ENCODE measurements at regions not wholly inside any gene's neighbourhood (a gene's known extent, or its start where the extent isn't known, plus 50 kb on each side); places are given as distances from the start of the nearest gene placed in this dataset.
"Not testable (repeated sequence)": the region's sequence is repeated elsewhere in the genome, so short reads cannot be mapped to it uniquely, and the experiment has no call there.

DNA sequence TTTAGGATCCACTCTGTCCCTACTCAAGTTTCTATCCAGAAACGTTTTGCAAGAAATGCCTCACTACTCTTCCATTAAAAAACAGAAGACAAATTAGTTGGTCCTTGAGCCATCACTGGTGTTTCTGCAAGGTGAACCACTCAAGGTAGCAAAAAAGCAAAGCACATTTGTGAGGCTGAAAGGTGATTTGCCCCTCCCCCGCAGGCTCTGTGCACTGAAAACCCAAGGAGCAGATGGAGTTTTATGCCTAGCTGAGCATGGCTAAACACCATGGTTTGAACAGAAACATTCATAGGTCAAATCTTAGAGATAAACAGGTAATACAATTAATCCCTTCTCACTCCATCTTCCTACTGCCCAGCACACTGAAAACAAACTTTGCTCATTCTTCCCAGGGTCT, 538.2 kb upstream of the CDH5 start:
- ATAC-seq (replicated peaks in 6 of 8) = no peak
- 40 to 100% (median 73%) methylated on average over 1 to 2 of the region's 2 CpGs; no CpG with 5 or more reads in 1 of the 10 experiments for WGBS, 10 experiments
- H3K4me1 ChIP-seq (replicated peaks in 1 of 2) = peaks cover 0 to 9% of the 10 kb centered on the region in 2 donors
- no peak overlapping the region for H3K4me3 ChIP-seq
- in situ Hi-C loops (cut with MboI; ENCODE audit: low pct_unique_long_range_greater_than_20kb in 2 of 9, low sequenced_read_pairs in 9 of 9, unreplicated experiment in 9 of 9) = no loop called here
- no peak overlapping the region for H3K27ac ChIP-seq

DNA sequence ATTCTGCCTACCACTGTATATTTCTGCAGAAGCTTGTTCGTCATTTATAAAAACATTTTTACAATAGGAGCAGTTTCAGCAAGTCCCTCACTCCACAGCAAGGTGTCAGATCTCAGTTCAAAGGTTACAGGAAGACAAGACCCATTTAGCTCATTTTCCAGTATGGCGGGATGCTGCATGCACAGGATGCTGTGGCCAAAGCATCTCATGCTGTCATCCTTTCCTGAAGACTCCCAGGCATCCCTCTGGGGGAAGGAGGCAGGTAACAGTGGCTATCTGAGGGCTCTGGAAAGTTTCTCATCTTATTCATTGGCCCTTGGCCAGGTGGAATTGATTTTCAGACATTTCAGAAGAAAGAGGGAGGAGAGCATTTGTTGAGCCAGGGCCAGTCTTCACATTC, 539.3 kb upstream of the CDH5 start:
- Histone ChIP-seq H3K27ac (no peak overlapping the region), H3K4me3 (no peak overlapping the region), H3K4me1 (replicated peaks in 1 of 2) (peaks cover 0 to 8% of the 10 kb centered on the region in 2 donors)
- in situ Hi-C loops (cut with MboI; ENCODE audit: low pct_unique_long_range_greater_than_20kb in 2 of 9, low sequenced_read_pairs in 9 of 9, unreplicated experiment in 9 of 9) = no loop called here
- WGBS, 10 experiments = 67 to 100% (median 97%) methylated on average over 1 to 2 of the region's 2 CpGs; no CpG with 5 or more reads in 6 of the 10 experiments
- ATAC-seq (replicated peaks in 6 of 8) = no peak

DNA sequence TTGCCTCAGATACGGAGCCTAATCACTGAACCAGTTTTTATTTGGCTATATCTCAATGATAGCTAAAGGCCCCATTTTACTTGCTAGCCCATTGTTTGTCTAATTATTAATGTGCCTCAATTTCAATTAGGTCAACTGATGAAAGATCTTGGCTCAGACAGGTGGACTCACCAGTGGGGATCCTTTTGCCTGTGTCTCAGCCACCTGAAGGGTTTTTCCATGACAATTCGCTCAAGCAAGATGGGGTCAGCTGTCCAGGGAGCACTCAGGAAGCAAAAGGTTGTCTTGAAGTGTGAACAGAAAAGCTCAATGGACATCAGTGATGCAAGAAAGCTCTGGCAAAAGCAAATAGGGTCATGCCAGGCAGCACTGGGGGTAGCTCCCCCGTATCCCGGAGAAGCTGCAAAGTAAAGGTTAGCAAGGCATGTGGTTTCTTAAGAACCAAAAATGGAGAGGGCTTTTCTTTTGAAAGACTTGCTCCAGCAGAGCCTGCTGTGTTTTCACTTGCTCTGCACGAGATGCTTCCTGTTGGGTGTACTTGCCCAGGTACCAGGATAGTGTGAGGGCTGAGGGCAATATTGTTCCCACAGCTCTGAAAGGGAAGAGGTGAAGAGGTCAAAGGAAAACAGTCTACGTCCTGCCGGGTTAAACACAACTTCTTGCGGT, 541.2 kb upstream of the CDH5 start:
- in situ Hi-C loops (cut with MboI; ENCODE audit: low pct_unique_long_range_greater_than_20kb in 2 of 9, low sequenced_read_pairs in 9 of 9, unreplicated experiment in 9 of 9) = no loop called here
- no peak for ATAC-seq (replicated peaks in 6 of 8)
- H3K27ac ChIP-seq = no peak overlapping the region
- no peaks in the 10 kb centered on the region for H3K4me1 ChIP-seq (replicated peaks in 1 of 2)
- H3K4me3 ChIP-seq = no peak overlapping the region
- 54 to 88% (median 68%) methylated on average over 2 to 5 of the region's 8 CpGs; no CpG with 5 or more reads in 2 of the 10 experiments for WGBS, 10 experiments

DNA sequence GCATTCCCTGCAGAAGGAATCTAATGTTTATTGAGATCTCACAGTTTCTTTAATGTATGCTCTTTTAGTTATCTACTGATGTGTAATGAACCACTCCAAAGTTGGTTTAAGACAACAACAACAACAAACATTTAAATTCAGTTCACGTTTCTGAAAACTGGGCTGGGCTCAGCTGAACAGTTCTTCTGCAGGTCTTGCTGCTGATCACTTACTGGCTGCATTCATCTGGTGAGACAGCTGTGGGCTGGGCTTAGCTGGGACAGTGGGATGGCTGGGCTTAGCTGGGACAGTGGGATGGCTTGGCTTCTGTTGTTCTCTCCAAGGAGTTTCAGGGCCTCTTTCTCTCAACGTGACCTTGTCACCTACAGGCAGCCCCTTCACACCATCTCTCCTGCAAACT, 544.3 kb upstream of the CDH5 start:
- no peak for ATAC-seq (replicated peaks in 6 of 8)
- H3K27ac ChIP-seq = no peak overlapping the region
- in situ Hi-C loops (cut with MboI; ENCODE audit: low pct_unique_long_range_greater_than_20kb in 2 of 9, low sequenced_read_pairs in 9 of 9, unreplicated experiment in 9 of 9) = no loop called here
- H3K4me1 ChIP-seq (replicated peaks in 1 of 2) = no peaks in the 10 kb centered on the region
- WGBS, 10 experiments = 40 to 100% (median 78%) methylated on average over 1 to 2 of the region's 2 CpGs; no CpG with 5 or more reads in 4 of the 10 experiments
- H3K4me3 ChIP-seq = no peak overlapping the region

DNA sequence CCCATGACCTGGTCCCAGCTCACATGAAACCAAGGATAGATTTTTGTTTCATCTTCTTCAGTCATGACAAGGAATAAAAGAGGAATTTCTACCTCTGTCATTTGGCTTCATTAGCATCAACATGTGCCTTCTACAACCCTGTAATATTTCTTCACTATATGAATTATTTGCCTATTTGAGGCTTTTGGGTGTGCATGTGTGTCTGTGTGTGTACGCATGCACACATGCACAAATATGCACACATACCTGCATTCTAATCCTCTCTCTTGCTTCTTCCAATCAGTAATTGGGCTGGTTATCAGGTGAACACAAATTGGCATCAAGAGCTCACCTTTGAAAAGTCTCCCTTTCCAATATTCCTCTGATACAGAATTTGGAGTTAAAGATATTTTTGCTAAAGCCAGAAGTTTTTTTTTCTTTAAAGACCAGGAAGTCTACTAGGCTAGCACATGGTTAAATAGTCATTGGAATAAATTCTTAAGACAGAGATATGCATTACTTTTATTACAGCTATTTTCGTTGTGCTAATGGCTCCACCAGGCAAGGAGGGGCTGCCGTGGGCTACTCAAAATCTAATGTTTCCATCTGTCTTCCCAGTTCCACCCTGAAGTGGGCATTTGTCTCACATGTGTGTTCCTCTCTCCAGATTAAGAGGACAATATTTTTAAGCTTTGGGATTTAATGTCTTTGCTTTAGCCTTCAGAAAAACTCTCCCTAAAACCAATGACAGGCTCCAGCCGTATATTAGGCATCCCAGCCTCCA, 547.2 kb upstream of the CDH5 start:
- Histone ChIP-seq H3K4me3 (no peak overlapping the region), H3K4me1 (replicated peaks in 1 of 2) (no peaks in the 10 kb centered on the region), H3K27ac (no peak overlapping the region)
- in situ Hi-C loops (cut with MboI; ENCODE audit: low pct_unique_long_range_greater_than_20kb in 2 of 9, low sequenced_read_pairs in 9 of 9, unreplicated experiment in 9 of 9) = no loop called here
- WGBS, 10 experiments = 20 to 100% (median 67%) methylated on average over 1 to 4 of the region's 4 CpGs; no CpG with 5 or more reads in 1 of the 10 experiments
- ATAC-seq (replicated peaks in 6 of 8) = peak in 2 of 8 experiments; percentile 59 to 89

DNA sequence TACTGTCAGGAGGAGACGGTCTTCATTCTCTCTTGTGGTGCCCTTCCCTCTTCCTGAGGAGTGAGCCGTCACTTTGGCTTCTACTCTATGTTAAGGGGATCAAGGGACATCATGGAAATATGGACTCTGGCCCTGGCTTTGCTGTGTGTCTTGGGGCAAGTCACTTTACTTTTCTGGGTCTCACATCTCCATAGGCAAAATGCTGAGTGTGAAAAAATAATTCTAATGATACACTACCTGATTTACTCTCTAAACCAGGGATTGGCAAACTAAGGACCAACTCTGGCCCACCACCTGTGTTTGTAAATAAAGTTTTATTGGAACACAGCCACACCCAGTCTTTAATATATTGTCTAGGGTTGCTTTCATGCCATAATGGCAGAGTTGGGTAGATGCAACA, 548.7 kb upstream of the CDH5 start:
- WGBS, 10 experiments = 68 to 100% (median 85%) methylated on average over 1 to 2 of the region's 2 CpGs; no CpG with 5 or more reads in 4 of the 10 experiments
- no peak overlapping the region for H3K4me3 ChIP-seq

DNA sequence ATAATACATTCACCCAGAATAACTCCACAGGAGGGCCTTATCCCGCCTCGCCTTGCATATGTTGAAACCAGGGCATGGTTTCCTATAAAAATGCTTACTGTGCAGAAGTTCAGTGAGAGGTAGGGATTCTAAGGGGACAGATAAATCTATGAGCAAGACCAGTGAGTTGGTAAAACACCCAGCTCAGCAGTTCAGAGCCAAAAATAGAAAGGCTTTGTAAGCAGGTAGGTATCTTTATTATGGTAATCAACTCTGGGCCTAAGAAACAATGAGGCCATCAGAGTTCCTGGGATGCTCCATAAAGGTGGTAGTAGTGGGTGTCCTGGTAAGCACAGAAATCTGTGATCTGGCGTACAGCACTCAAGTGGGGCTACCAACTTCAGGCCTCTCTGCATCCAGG, 549.4 kb upstream of the CDH5 start:
- 63 to 100% (median 84%) methylated on average over 1 to 3 of the region's 3 CpGs; no CpG with 5 or more reads in 6 of the 10 experiments for WGBS, 10 experiments
- Histone ChIP-seq H3K4me3 (no peak overlapping the region), H3K27ac (no peak overlapping the region), H3K4me1 (replicated peaks in 1 of 2) (no peaks in the 10 kb centered on the region)
- no peak for ATAC-seq (replicated peaks in 6 of 8)
- in situ Hi-C loops (cut with MboI; ENCODE audit: low pct_unique_long_range_greater_than_20kb in 2 of 9, low sequenced_read_pairs in 9 of 9, unreplicated experiment in 9 of 9) = no loop called here

More for the DNA sequence above, 548.7 kb upstream of the CDH5 start:
- in situ Hi-C loops (cut with MboI; ENCODE audit: low pct_unique_long_range_greater_than_20kb in 2 of 9, low sequenced_read_pairs in 9 of 9, unreplicated experiment in 9 of 9) = no loop called here
- Histone ChIP-seq H3K27ac (no peak overlapping the region), H3K4me1 (replicated peaks in 1 of 2) (no peaks in the 10 kb centered on the region)
- no peak for ATAC-seq (replicated peaks in 6 of 8)

DNA sequence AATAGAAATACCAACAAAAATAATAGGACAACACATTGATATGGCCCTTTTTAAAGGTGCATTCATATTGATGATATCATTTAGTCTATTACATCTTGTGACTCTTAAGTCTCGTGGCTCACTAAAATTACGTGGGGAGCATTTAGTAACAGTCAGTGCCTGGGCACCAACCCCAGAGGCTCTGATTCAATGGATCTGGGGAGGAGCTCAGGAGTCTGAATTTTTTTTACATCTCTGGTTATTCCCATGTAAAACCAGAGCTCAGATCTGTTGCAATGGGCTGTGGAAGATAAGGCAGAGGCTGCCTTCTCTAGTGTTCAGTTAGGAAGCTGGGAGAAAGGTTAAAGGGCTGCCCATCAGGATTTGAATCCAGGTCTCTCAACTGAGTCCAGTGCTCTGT, 549.9 kb upstream of the CDH5 start:
- 60 to 100% (median 89%) methylated on average over 1 to 2 of the region's 2 CpGs; no CpG with 5 or more reads in 4 of the 10 experiments for WGBS, 10 experiments
- ATAC-seq (replicated peaks in 6 of 8) = peak in 1 of 8 experiments; percentile 28
- in situ Hi-C loops (cut with MboI; ENCODE audit: low pct_unique_long_range_greater_than_20kb in 2 of 9, low sequenced_read_pairs in 9 of 9, unreplicated experiment in 9 of 9) = no loop called here
- no peak overlapping the region for H3K27ac ChIP-seq
- H3K4me1 ChIP-seq (replicated peaks in 1 of 2) = no peaks in the 10 kb centered on the region
- no peak overlapping the region for H3K4me3 ChIP-seq

DNA sequence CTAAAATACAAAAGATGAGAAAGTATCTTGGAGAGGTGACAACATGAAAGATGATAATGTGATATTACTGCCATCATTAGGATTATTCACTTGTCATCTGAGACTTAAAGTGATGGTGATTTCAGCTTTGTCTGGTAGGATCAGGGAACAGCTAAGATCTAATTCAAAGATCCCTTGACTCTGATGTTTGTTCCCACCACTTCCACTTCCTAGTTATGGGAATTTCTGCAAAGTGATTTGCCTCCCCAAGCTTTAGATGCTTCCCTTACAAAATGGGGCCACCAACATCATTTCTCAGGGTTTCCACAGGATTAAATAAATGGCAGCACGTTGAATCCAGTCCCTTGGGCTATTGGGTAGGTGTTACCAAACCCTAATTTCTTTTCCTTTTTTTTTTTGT, 550.8 kb upstream of the CDH5 start:
- WGBS, 10 experiments = 0 to 100% (median 17%) methylated on average over 1 of the region's 1 CpG; no CpG with 5 or more reads in 3 of the 10 experiments
- in situ Hi-C loops (cut with MboI; ENCODE audit: low pct_unique_long_range_greater_than_20kb in 2 of 9, low sequenced_read_pairs in 9 of 9, unreplicated experiment in 9 of 9) = no loop called here
- no peak overlapping the region for H3K27ac ChIP-seq
- H3K4me1 ChIP-seq (replicated peaks in 1 of 2) = no peaks in the 10 kb centered on the region
- ATAC-seq (replicated peaks in 6 of 8) = no peak
- no peak overlapping the region for H3K4me3 ChIP-seq

DNA sequence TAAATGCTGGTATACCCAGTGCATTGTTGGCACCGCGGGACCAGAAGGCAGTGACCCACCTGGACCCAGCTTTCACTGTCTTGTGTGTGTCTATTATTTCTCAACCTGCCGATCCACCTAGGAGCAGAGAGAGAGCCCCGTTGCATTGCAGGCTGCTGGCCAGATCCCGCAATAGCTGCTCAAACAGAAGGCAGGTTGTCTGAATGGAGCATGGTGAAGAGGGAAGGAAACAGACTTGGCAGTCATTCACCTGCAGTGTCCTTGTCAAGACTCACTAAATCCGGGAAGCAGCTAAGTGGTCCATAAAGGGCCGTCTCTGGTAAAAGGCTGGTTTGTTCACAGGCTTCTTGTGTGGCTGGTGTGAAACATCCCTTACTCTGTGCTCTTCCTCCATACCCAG, 552.6 kb upstream of the CDH5 start:
- WGBS, 10 experiments = 60 to 97% (median 80%) methylated on average over 1 to 5 of the region's 7 CpGs; no CpG with 5 or more reads in 5 of the 10 experiments
- ATAC-seq (replicated peaks in 6 of 8); H3K27ac ChIP-seq; H3K4me3 ChIP-seq; H3K4me1 ChIP-seq (replicated peaks in 1 of 2); in situ Hi-C loops (cut with MboI; ENCODE audit: low pct_unique_long_range_greater_than_20kb in 2 of 9, low sequenced_read_pairs in 9 of 9, unreplicated experiment in 9 of 9): not testable (repeated sequence)

DNA sequence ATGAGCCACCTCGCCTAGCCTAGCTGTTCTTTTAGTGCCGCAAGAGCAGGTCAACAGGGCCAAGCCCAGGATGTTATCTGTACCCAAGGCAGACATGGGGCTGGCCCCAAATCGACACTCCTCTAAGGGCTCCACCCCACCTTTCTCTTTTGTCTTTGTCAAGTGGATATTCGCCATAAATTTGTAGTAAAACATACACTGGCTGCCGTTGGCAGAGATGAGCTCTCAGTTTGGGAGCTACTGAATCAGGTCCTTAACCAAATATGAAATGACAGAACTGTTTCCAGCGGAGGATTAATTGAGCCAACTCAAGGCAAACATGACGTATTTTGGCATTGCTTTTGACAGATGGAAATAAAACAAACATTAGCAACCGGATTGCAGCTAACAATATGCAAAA, 556.9 kb upstream of the CDH5 start:
- WGBS, 10 experiments = 30 to 92% (median 79%) methylated on average over 2 to 8 of the region's 8 CpGs
- in situ Hi-C loops (cut with MboI; ENCODE audit: low pct_unique_long_range_greater_than_20kb in 2 of 9, low sequenced_read_pairs in 9 of 9, unreplicated experiment in 9 of 9) = no loop called here
- no peaks in the 10 kb centered on the region for H3K4me1 ChIP-seq (replicated peaks in 1 of 2)
- ATAC-seq (replicated peaks in 6 of 8) = no peak
- H3K4me3 ChIP-seq = no peak overlapping the region
- no peak overlapping the region for H3K27ac ChIP-seq

DNA sequence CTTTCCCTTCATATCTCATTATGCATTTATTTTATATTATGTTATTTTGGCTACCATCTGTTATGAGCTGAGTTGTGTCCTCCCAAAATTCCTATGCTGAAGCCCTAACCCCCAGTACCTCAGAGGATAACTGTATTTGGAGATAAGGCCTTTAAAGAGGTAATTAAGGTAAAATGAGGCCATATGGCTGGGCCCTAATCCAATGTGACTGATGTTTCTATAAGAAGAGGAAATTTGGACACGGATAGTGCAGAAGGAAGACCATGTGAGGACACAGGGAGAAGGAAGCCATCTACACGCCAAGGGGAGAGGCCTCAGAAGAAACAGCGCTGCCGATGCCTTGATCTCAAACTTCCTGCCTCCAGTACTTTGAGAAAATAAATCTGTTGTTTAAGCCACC, 557.7 kb upstream of the CDH5 start:
- no peak for ATAC-seq (replicated peaks in 6 of 8)
- WGBS, 10 experiments = 43 to 100% (median 93%) methylated on average over 1 to 4 of the region's 4 CpGs; no CpG with 5 or more reads in 2 of the 10 experiments
- Histone ChIP-seq H3K27ac (no peak overlapping the region), H3K4me3 (no peak overlapping the region), H3K4me1 (replicated peaks in 1 of 2) (no peaks in the 10 kb centered on the region)
- in situ Hi-C loops (cut with MboI; ENCODE audit: low pct_unique_long_range_greater_than_20kb in 2 of 9, low sequenced_read_pairs in 9 of 9, unreplicated experiment in 9 of 9) = no loop called here

DNA sequence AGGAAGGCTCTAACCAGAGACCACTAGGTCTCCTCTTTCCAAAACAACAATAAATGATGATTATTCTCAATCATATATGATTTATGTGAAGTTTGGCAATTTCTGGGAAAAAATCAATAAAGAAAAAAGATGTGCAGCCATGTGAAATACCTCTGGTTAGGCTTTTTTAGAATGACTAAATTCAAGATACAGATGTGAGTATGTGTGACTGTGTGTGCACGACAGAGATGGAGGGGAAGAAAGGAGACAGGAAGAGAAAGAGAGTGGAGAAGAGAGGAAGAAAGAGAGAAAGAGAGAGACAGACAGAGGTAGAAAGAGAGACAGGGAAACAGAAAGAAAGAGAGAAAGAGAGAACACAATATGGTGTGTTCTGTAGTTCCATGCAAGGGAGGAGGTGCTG, 558.6 kb upstream of the CDH5 start:
- H3K4me3 ChIP-seq = no peak overlapping the region
- in situ Hi-C loops (cut with MboI; ENCODE audit: low pct_unique_long_range_greater_than_20kb in 2 of 9, low sequenced_read_pairs in 9 of 9, unreplicated experiment in 9 of 9) = no loop called here
- ATAC-seq (replicated peaks in 6 of 8) = no peak
- no peaks in the 10 kb centered on the region for H3K4me1 ChIP-seq (replicated peaks in 1 of 2)
- H3K27ac ChIP-seq = no peak overlapping the region
- WGBS, 10 experiments = 78 to 100% (median 95%) methylated on average over 1 of the region's 1 CpG; no CpG with 5 or more reads in 2 of the 10 experiments
